Sigmoid colon (tissue), 6 donors: ENCODE measurements at regions not wholly inside any gene's neighbourhood (a gene's known extent, or its start where the extent isn't known, plus 50 kb on each side); places are given as distances from the start of the nearest gene placed in this dataset.

ENCODE experiments used
- DNase-seq: peaks from one replicate; pipeline ENCODE4 v3.0.0-alpha.2; 2019
- H3K27ac ChIP-seq, 4 donors: fragments of 200-600 bp; sonication (generic); one replicate each; pipeline ENCODE4 v1.5.1; 2016 to 2019; ENCODE audit warnings: mild to moderate bottlenecking in 1 of 4
- H3K27me3 ChIP-seq, 3 donors: fragments of 200-600 bp; sonication (generic); one replicate each; pipeline ENCODE4 v1.5.1; 2019; ENCODE audit warnings: mild to moderate bottlenecking in 1 of 3
- H3K36me3 ChIP-seq, 4 donors: fragments of 200-600 bp; sonication (generic); one replicate each; pipeline ENCODE4 v1.5.1; 2016 to 2019
- H3K4me1 ChIP-seq, 4 donors: fragments of 200-600 bp; sonication (generic); one replicate each; pipeline ENCODE4 v1.5.1; 2017 to 2019
- H3K4me3 ChIP-seq, 4 donors: fragments of 200-600 bp; sonication (generic); one replicate each; pipeline ENCODE4 v1.5.1; 2017 to 2019; ENCODE audit warnings: mild to moderate bottlenecking in 2 of 4, moderate library complexity in 1 of 4
- H3K9me3 ChIP-seq, 4 donors: fragments of 200-600 bp in 3 of 4; sonication (generic) in 3 of 4; one replicate each; pipeline versions ENCODE4 v1.5.1 to v1.6.1; 2013 to 2019
- CTCF ChIP-seq, 4 experiments: fragments of 450-650 bp in 3 of 4; fragments of 200-600 bp in 1 of 4; IDR thresholded peaks; one replicate each; pipeline ENCODE4 v1.5.1; 2016 to 2019; ENCODE audit warnings: antibody characterized with exemption in 4 of 4, mild to moderate bottlenecking in 3 of 4, moderate library complexity in 2 of 4
- EP300 ChIP-seq, 4 donors: sonication (generic); formaldehyde crosslinking; IDR thresholded peaks; one replicate each; pipeline ENCODE4 v1.6.1; 2017; ENCODE audit warnings: antibody characterized with exemption in 4 of 4
- POLR2A ChIP-seq, 2 donors: fragments of 450-650 bp; IDR thresholded peaks; one replicate each; pipeline ENCODE4 v1.6.1; 2016; ENCODE audit warnings: antibody characterized with exemption in 2 of 2, mild to moderate bottlenecking in 2 of 2, moderate library complexity in 2 of 2
- POLR2AphosphoS5 ChIP-seq, 4 donors: sonication (generic); formaldehyde crosslinking; IDR thresholded peaks; one replicate each; pipeline ENCODE4 v1.6.1; 2017; ENCODE audit warnings: antibody characterized with exemption in 4 of 4
- WGBS, 2 donors: extraction: QIAGEN DNeasy Blood & Tissue Kit; methylation state at CpG; one replicate each; pipeline ENCODE4 v1.1.7; 2013; 5-methylcytosine and 5-hydroxymethylcytosine counted together
- intact Hi-C: fragments of 100-400 bp; cut with DNase I; formaldehyde crosslinking; loops from one replicate; pipeline ENCODE4 v1.15.1; 2023
- donor health status: healthy with polysubstance abuse.
- donor health status: healthy.

- H3K27me3 ChIP-seq, result no peaks in the 10 kb centered on the region
- H3K4me1 ChIP-seq, result peaks cover 0 to 6% (median 0%) of the 10 kb centered on the region in 4 donors
- intact Hi-C loops, result no loop called here
- H3K27ac ChIP-seq, result no peak overlapping the region
- TF ChIP-seq EP300 (IDR thresholded peaks at IDR 0.05), result no peak
- no peak for TF ChIP-seq POLR2A (IDR thresholded peaks at IDR 0.05)
- no peak for TF ChIP-seq CTCF (IDR thresholded peaks at IDR 0.05)
- no peak for TF ChIP-seq POLR2AphosphoS5 (IDR thresholded peaks at IDR 0.05)
- H3K36me3 ChIP-seq, result no peaks in the 10 kb centered on the region
- H3K9me3 ChIP-seq, result no peaks in the 10 kb centered on the region
- no peak overlapping the region for H3K4me3 ChIP-seq
- DNase-seq, result no peak
- 90 to 91% methylated on average over 2 of the region's 2 CpGs for WGBS, 2 donors
These were observed 536.4 kb downstream of the LRFN5 start for GRCh38 chr14:42143114-42143513.

DNA sequence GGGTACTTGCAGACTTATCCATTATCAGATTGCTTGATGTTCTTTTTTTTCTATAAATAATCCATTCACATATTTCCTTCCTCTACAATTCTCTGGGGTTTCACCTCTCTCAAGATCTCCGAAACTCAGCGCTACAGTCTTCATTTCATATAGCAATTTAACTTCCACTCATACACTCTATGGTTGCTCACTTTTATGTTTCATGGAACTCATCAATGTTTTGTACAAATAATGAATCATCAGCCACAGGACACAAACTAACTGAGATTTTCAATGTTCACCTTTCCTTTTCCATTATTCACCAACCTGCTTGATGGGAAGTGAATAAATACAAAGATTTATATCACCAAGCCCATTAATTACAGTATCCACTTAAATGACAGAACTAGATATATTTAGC, 534.7 kb downstream of the LRFN5 start:
- intact Hi-C loops, result no loop called here
- no peak for TF ChIP-seq POLR2AphosphoS5 (IDR thresholded peaks at IDR 0.05)
- TF ChIP-seq EP300 (IDR thresholded peaks at IDR 0.05), result no peak
- no peak for TF ChIP-seq POLR2A (IDR thresholded peaks at IDR 0.05)
- no peak for TF ChIP-seq CTCF (IDR thresholded peaks at IDR 0.05)
- Histone ChIP-seq H3K4me1 (peaks cover 0 to 6% (median 0%) of the 10 kb centered on the region in 4 donors), H3K4me3 (no peak overlapping the region), H3K9me3 (no peaks in the 10 kb centered on the region), H3K36me3 (no peaks in the 10 kb centered on the region), H3K27me3 (no peaks in the 10 kb centered on the region), H3K27ac (no peak overlapping the region)
- DNase-seq, result no peak
- 80 to 93% methylated on average over 2 of the region's 2 CpGs for WGBS, 2 donors

- no peak for DNase-seq
- TF ChIP-seq POLR2A (IDR thresholded peaks at IDR 0.05) (no peak), EP300 (IDR thresholded peaks at IDR 0.05) (no peak), CTCF (IDR thresholded peaks at IDR 0.05) (no peak), POLR2AphosphoS5 (IDR thresholded peaks at IDR 0.05) (no peak)
- Histone ChIP-seq H3K27me3 (no peaks in the 10 kb centered on the region), H3K9me3 (no peaks in the 10 kb centered on the region), H3K27ac (no peak overlapping the region), H3K4me3 (no peak overlapping the region), H3K4me1 (peaks cover 0 to 6% (median 0%) of the 10 kb centered on the region in 4 donors), H3K36me3 (no peaks in the 10 kb centered on the region)
- 70 to 88% methylated on average over 1 of the region's 1 CpG for WGBS, 2 donors
- intact Hi-C loops, result no loop called here
These were observed 534.2 kb downstream of the LRFN5 start for GRCh38 chr14:42140831-42141279.

GRCh38 chr14:42140001-42140400, 533.3 kb downstream of the LRFN5 start:
- Histone ChIP-seq H3K9me3 (no peaks in the 10 kb centered on the region), H3K27me3 (no peaks in the 10 kb centered on the region), H3K4me3 (no peak overlapping the region), H3K4me1 (peaks cover 0 to 6% (median 0%) of the 10 kb centered on the region in 4 donors), H3K36me3 (no peaks in the 10 kb centered on the region), H3K27ac (no peak overlapping the region)
- TF ChIP-seq POLR2AphosphoS5 (IDR thresholded peaks at IDR 0.05) (no peak), CTCF (IDR thresholded peaks at IDR 0.05) (no peak), EP300 (IDR thresholded peaks at IDR 0.05) (no peak), POLR2A (IDR thresholded peaks at IDR 0.05) (no peak)
- no peak for DNase-seq
- WGBS, 2 donors, result 68 to 81% methylated on average over 3 of the region's 3 CpGs
- intact Hi-C loops, result no loop called here

GRCh38 chr14:42138406-42138805, 531.7 kb downstream of the LRFN5 start:
- no peak overlapping the region for H3K4me3 ChIP-seq
- no peak for DNase-seq
- whole genome bisulfite sequencing, 2 donors, result 92 to 96% methylated on average over 1 of the region's 1 CpG
- TF ChIP-seq POLR2A (IDR thresholded peaks at IDR 0.05) (no peak), EP300 (IDR thresholded peaks at IDR 0.05) (no peak)
- no peak overlapping the region for H3K27ac ChIP-seq
- no peaks in the 10 kb centered on the region for H3K36me3 ChIP-seq
- peaks cover 0 to 6% (median 0%) of the 10 kb centered on the region in 4 donors for H3K4me1 ChIP-seq
- H3K9me3 ChIP-seq, result no peaks in the 10 kb centered on the region
- intact Hi-C loops, result no loop called here
- no peaks in the 10 kb centered on the region for H3K27me3 ChIP-seq
